ENCODE measurements at regions not wholly inside any gene's neighbourhood (a gene's known extent, or its start where the extent isn't known, plus 50 kb on each side); places are given as distances from the start of the nearest gene placed in this dataset.

DNA sequence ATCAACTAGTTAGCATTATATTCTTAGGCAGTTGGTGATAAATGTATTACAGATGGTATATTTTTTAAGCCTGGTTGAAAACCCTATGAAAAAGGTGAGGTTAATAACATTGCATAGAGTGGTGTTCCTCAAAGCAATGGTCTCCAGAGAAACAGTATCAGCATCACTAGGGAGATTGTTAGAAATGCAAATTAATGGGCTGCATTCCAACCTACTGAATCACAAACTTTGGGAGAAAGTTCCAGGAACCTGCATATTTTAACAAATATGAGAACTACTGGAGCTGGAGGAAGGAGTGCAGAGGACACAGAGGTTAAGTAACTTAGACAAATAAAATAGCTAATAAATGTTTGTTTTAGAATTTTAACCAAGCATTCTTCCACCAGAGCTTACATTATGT is 166.9 kb upstream of the PCDH10 start:
- Histone ChIP-seq H3K36me3 (no peaks in the 10 kb centered on the region), H3K27ac (no peak overlapping the region), H3K9me3 (no peaks in the 10 kb centered on the region), H3K4me3 (no peak overlapping the region), H3K4me1 (no peaks in the 10 kb centered on the region), H3K27me3 (no peaks in the 10 kb centered on the region)
- DNase-seq (ENCODE audit: extremely low spot score in 2 of 2) = no peak
- intact Hi-C loops (cut with DNase I) = no loop called here
- TF ChIP-seq CTCF (IDR thresholded peaks at IDR 0.05) (no peak), POLR2A (IDR thresholded peaks at IDR 0.05) (no peak), POLR2AphosphoS5 (IDR thresholded peaks at IDR 0.05; ENCODE audit: insufficient read depth in 1 of 2, low read depth in 1 of 2) (no peak)

- intact Hi-C loops (cut with DNase I) = no loop called here
- no peaks in the 10 kb centered on the region for H3K4me1 ChIP-seq
- H3K27me3 ChIP-seq = no peaks in the 10 kb centered on the region
- no peaks in the 10 kb centered on the region for H3K9me3 ChIP-seq
- H3K36me3 ChIP-seq = no peaks in the 10 kb centered on the region
- no peak overlapping the region for H3K4me3 ChIP-seq
- DNase-seq (ENCODE audit: extremely low spot score in 2 of 2) = no peak
- no peak overlapping the region for H3K27ac ChIP-seq
- TF ChIP-seq POLR2AphosphoS5 (IDR thresholded peaks at IDR 0.05; ENCODE audit: insufficient read depth in 1 of 2, low read depth in 1 of 2) = no peak
- TF ChIP-seq CTCF (IDR thresholded peaks at IDR 0.05) = no peak
- no peak for TF ChIP-seq POLR2A (IDR thresholded peaks at IDR 0.05)
Measured at GRCh38 chr4:132991111-132991510, 158.0 kb upstream of the PCDH10 start.

DNA sequence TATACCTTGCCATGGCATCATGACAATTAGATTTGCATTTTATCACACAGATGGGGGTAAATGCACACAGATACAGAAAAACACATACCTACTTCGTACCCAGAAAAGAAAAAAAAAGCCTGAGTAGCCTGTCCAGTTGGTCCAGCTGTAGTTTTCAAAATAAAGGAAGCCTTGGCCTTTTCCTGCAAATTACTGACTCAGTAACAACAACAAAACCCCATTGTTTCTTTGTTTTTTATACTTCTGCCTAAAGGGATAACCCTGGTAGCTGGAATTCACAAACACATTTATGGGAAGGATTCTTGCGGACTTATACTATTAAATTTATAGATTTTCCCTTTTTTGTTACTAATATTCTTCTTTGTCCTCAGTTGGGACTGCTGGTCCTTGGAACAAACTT is 156.4 kb upstream of the PCDH10 start:
- no peak for DNase-seq (ENCODE audit: extremely low spot score in 2 of 2)
- Histone ChIP-seq H3K4me3 (no peak overlapping the region), H3K9me3 (no peaks in the 10 kb centered on the region), H3K27ac (no peak overlapping the region), H3K27me3 (no peaks in the 10 kb centered on the region), H3K36me3 (no peaks in the 10 kb centered on the region), H3K4me1 (no peaks in the 10 kb centered on the region)
- intact Hi-C loops (cut with DNase I) = no loop called here
- TF ChIP-seq CTCF (IDR thresholded peaks at IDR 0.05) = no peak
- no peak for TF ChIP-seq POLR2AphosphoS5 (IDR thresholded peaks at IDR 0.05; ENCODE audit: insufficient read depth in 1 of 2, low read depth in 1 of 2)
- TF ChIP-seq POLR2A (IDR thresholded peaks at IDR 0.05) = no peak

- H3K4me1 ChIP-seq = no peaks in the 10 kb centered on the region
- no peaks in the 10 kb centered on the region for H3K36me3 ChIP-seq
- no peaks in the 10 kb centered on the region for H3K9me3 ChIP-seq
- no peak for DNase-seq (ENCODE audit: extremely low spot score in 2 of 2)
- intact Hi-C loops (cut with DNase I) = no loop called here
- no peak for TF ChIP-seq CTCF (IDR thresholded peaks at IDR 0.05)
- no peak for TF ChIP-seq POLR2AphosphoS5 (IDR thresholded peaks at IDR 0.05; ENCODE audit: insufficient read depth in 1 of 2, low read depth in 1 of 2)
- TF ChIP-seq POLR2A (IDR thresholded peaks at IDR 0.05) = no peak
- H3K27me3 ChIP-seq = no peaks in the 10 kb centered on the region
- no peak overlapping the region for H3K4me3 ChIP-seq
- H3K27ac ChIP-seq = no peak overlapping the region
Measured at GRCh38 chr4:132998585-132999230, 150.4 kb upstream of the PCDH10 start.

- Histone ChIP-seq H3K9me3 (no peaks in the 10 kb centered on the region), H3K27ac (no peak overlapping the region), H3K4me1 (no peaks in the 10 kb centered on the region), H3K4me3 (no peak overlapping the region), H3K27me3 (no peaks in the 10 kb centered on the region), H3K36me3 (no peaks in the 10 kb centered on the region)
- DNase-seq (ENCODE audit: extremely low spot score in 2 of 2) = no peak
- intact Hi-C loops (cut with DNase I) = no loop called here
- TF ChIP-seq CTCF (IDR thresholded peaks at IDR 0.05) = no peak
- no peak for TF ChIP-seq POLR2A (IDR thresholded peaks at IDR 0.05)
- no peak for TF ChIP-seq POLR2AphosphoS5 (IDR thresholded peaks at IDR 0.05; ENCODE audit: insufficient read depth in 1 of 2, low read depth in 1 of 2)
Measured at GRCh38 chr4:133000012-133000411, 149.1 kb upstream of the PCDH10 start.
